CD4-positive, alpha-beta T cell treated with Interleukin-1 beta for 1 hour (primary cell): ENCODE measurements at regions not wholly inside any gene's neighbourhood (a gene's known extent, or its start where the extent isn't known, plus 50 kb on each side); places are given as distances from the start of the nearest gene placed in this dataset.
"Not testable (repeated sequence)": the region's sequence is repeated elsewhere in the genome, so short reads cannot be mapped to it uniquely, and the experiment has no call there.

Experiments
- DNase-seq, 2 donors: peaks; one replicate each; pipeline ENCODE4 v3.0.0-alpha.2; 2020 to 2022

DNA sequence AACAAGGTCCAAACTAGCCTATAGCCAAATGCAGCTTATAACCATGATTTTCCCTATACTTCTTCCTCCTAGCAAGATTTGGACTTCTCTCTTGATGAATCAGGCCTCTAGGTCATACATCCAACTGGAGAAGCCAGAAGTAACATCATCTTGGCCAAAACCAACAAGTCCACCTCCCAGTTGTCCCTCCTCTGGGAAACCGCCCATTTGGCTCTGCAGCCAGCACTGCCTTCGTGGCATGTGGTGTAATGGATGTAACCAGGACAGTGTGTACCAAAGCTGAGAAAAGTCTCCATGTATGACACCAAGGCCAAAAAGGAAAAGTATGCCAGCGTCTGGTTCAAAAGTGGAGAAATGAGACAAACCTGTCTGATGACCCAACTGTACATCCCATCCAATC lies 59.3 kb upstream of the VASH1 start:
- DNase-seq = no peak

DNA sequence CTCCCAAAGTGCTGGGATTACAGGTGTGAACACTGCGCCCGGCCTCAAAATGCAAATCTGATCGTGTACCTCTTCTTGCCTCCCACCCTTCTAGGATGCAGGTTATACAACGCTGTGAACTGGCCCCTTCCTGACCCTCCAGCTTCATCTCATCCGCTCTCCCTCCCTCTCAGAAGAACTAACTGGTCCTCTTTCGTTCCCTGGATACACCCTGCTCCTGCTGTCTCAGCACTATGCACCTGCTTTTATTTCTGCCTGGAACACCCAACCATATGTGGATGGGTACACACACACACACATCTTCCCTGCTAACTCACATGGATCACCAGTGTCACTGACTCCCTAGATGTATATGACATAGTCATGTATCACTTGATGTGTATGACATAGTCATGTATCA lies 56.1 kb upstream of the VASH1 start:
- DNase-seq = no peak

DNA sequence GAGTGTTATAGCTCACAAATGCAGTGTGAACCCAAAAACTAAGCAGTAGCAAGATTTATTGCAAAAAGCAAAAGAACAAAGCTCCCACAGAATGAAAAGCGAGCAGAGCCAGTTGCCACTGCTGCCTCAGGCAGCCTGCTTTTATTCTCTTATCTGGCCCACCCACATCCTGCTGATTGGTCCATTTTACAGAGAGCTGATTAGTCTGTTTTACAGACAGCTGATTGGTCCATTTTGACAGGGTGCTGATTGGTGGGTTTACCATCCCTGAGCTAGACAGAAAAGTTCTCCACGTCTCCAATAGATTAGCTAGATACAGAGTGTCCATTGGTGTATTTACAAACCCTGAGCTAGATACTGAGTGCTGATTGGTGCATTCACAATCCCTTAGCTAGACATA lies 55.1 kb upstream of the VASH1 start:
- DNase-seq = not testable (repeated sequence)

DNA sequence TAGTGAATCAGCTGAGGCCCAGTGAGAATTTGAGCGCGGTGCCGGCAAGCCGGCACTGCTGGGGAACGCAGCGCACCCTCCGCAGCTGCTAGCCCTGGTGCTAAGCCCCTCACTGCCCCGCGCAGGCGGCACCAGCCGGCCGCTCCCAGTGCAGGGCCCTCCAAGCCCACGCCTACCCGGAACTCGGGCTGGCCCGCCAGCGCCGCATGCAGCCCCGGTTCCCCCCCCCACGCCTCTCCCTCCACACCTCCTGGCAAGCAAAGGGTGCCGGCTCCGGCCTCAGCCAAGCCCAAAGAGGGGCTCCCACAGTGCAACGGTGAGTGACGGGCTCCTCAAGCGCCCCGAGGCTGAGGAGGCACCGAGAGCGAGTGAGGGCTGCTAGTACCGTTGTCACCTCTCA lies 54.5 kb upstream of the VASH1 start:
- DNase-seq = no peak

DNA sequence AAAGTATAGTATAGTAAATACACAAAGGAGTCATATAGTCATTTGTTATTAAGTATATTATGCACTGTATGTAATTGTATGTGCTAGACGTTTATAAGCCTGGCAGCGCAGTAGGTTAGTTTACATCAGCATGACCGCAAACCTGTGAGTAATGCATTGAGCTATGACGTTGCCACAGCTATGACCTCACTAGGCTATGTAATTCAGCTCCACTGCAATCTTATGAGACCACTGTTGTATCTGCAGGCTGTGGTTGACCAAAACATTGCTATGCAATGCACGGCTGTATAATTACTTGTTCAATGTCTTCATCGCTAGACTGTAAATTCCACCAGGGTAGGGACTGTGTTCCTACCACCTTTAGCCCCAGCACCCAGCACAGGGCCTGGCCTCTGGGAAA lies 53.2 kb upstream of the VASH1 start:
- no peak for DNase-seq

DNA sequence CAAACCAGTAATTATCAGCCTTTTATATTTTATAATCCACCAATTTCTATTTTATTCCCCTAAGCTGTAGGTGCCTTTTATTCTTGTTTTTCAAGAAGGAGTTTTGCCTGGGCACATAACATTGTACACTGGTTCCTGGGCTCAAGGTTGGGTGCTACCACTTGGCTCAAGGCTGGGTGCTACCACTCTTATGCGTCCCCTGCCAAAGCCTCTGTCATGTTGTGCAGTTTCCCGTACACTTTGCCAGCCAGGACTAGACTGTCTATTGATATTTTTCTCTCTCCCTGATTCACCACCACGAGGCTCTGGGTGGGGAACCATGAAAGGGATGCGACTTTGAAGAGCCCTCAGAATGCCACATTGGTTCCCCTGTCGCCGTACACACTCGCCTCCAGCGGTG lies 52.5 kb upstream of the VASH1 start:
- no peak for DNase-seq

DNA sequence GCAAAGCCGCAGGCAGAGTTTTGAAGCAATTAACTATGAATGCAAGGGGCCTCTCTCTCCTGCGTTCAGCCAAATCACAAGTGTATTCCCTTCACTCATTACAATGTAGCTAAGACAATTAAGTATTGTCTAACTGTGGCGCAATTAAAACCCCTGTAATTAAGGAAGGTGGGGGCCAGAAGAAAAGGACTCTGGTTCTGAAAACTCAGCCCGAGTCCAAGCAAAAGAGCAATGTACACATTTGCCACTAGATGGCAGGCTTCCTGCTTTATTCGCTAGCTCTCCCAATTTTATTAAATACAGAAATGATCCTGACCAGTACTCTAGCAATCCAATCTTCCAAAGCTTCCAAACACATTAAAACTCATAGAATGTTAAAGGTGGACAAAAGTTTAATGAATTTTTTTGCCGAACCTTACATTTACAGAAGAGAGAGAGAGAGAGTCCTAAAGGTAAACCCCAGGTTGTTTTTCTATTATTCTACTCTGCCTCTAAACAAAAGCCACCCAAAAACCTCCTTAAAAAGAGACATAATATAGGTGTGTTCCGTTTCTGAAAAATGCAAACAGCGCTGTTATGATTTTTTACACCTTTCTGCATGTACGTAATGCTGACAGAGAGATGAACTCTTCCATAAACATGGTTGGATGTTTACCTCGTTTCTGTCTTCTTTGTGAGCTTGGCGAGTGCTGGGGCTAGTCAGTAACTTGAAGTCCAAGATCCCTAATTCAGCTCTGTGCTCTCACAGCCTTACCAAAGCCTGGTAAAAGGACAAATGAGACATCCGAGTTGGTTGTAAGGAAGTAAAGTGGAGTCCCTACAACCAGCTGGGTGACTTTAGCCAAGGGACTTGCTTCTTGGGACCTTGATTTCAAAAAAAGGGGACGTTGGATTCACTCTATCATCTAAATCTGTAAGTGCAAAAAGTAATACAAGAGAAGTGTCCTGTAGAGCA lies 50.9 kb upstream of the VASH1 start:
- peak in 1 of 2 donors; percentile 42 for DNase-seq
